ENCODE measurements at regions not wholly inside any gene's neighbourhood (a gene's known extent, or its start where the extent isn't known, plus 50 kb on each side); places are given as distances from the start of the nearest gene placed in this dataset.

DNA sequence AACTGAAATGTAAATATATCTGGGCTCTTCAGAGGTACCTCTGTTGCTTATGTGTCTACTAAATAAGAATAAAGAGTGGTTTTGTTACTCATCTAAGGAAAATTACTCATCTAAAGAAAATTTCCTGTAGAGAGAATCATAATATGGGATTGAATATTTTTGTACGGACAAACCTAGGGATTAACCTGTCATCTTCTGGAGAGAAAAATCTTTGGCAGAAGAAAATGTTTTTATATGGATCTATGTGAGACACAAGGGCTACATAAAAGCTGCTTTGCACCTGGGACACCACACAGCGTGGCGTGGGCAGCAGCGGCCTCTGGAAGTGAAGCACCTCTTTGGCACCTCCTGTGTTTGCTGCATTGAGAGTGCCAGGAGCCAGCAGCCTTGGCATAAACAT lies 242.9 kb upstream of the DACH1 start:
- TF ChIP-seq EZH2 (optimal IDR thresholded peaks at IDR 0.05; ENCODE audit: low read depth, low read length) (no peak), EZH2phosphoT487 (IDR thresholded peaks at IDR 0.05; ENCODE audit: low read length) (no peak)
- TF ChIP-seq, protein P1, sequence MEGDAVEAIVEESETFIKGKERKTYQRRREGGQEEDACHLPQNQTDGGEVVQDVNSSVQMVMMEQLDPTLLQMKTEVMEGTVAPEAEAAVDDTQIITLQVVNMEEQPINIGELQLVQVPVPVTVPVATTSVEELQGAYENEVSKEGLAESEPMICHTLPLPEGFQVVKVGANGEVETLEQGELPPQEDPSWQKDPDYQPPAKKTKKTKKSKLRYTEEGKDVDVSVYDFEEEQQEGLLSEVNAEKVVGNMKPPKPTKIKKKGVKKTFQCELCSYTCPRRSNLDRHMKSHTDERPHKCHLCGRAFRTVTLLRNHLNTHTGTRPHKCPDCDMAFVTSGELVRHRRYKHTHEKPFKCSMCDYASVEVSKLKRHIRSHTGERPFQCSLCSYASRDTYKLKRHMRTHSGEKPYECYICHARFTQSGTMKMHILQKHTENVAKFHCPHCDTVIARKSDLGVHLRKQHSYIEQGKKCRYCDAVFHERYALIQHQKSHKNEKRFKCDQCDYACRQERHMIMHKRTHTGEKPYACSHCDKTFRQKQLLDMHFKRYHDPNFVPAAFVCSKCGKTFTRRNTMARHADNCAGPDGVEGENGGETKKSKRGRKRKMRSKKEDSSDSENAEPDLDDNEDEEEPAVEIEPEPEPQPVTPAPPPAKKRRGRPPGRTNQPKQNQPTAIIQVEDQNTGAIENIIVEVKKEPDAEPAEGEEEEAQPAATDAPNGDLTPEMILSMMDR (IDR thresholded peaks at IDR 0.05; ENCODE audit: low read length): no peak
